HCT116 (cell line): ENCODE measurements at regions not wholly inside any gene's neighbourhood (a gene's known extent, or its start where the extent isn't known, plus 50 kb on each side); places are given as distances from the start of the nearest gene placed in this dataset.

Experiments used
- ATAC-seq: fragments of 200-7000 bp; cut with Tn5 transposase; 2 replicates; pipeline ENCODE4 v1.9.1; 2020; ENCODE audit warnings: mild to moderate bottlenecking, moderate library complexity
- BruUV-seq: library from RNA; stranded (reverse); fragments of 400-500 nt; replicated peaks from 2 replicates; lab custom pipeline; 2021; lab: Mats Ljungman, UMichigan
- CTCF ChIA-PET: fragments of 300-600 bp; sonication (Branson Sonifier 250); formaldehyde crosslinking; loops from one replicate; lab custom pipeline; 2021; ENCODE audit warnings: antibody characterized with exemption; lab: Charles Lee
- POLR2A ChIA-PET: fragments of 300-600, 350-600 bp; sonication (Branson Sonifier 250); formaldehyde crosslinking; loops from one replicate; lab custom pipeline; 2021; ENCODE audit warnings: antibody characterized with exemption; lab: Charles Lee
- RAD21 ChIA-PET, 2 experiments: fragments of 300-600 bp; sonication (Branson Sonifier 250); formaldehyde crosslinking; loops; one replicate each; lab custom pipeline; 2023; ENCODE audit warnings: low total read pairs in 2 of 2; ENCODE audit not compliant: uncharacterized antibody in 2 of 2, unreplicated experiment in 2 of 2, low non-redundant PET in 1 of 2; lab: Charles Lee
- DNase-seq: peaks from one replicate; pipeline ENCODE4 v3.0.0-alpha.2; 2010; ENCODE audit warnings: low read depth, low spot score
- H2AFZ ChIP-seq: fragments of 200-600 bp; shearing (Covaris generic), sonication (generic); 2 replicates; pipeline ENCODE4 v1.6.1; 2017; ENCODE audit warnings: low read depth, mixed run types, mixed read lengths, antibody characterized with exemption, low read length; ENCODE audit not compliant: poor library complexity, severe bottlenecking
- H3K27ac ChIP-seq: 2 replicates; pipeline ENCODE4 v1.5.1; 2012; ENCODE audit warnings: low read depth, low read length
- H3K27me3 ChIP-seq: fragments of 200-600 bp; sonication (generic); 2 replicates; pipeline ENCODE4 v1.6.1; 2016; ENCODE audit warnings: mixed run types, low read length, mixed read lengths; ENCODE audit not compliant: insufficient read depth
- H3K36me3 ChIP-seq, 2 experiments: fragments of 200-500 bp in 1 of 2; fragments of 200-600 bp in 1 of 2; sonication (Bioruptor generic) in 1 of 2; sonication (generic) in 1 of 2; 2 replicates each; pipeline versions ENCODE4 v1.5.1 to v1.6.1; 2014 to 2016; ENCODE audit warnings: low read length in 2 of 2, inconsistent platforms in 1 of 2, mixed read lengths in 1 of 2, mixed run types in 1 of 2; ENCODE audit not compliant: insufficient read depth in 2 of 2, control insufficient read depth in 1 of 2
- H3K4me1 ChIP-seq, 2 experiments: fragments of 200-600 bp in 1 of 2; sonication (generic) in 1 of 2; 2 replicates each; pipeline versions ENCODE4 v1.5.1 to v1.6.1; 2012 to 2017; ENCODE audit warnings: low read length in 2 of 2, inconsistent platforms in 1 of 2, mild to moderate bottlenecking in 1 of 2, mixed read lengths in 1 of 2, mixed run types in 1 of 2, moderate library complexity in 1 of 2; ENCODE audit not compliant: insufficient read depth in 2 of 2, control insufficient read depth in 1 of 2
- H3K4me2 ChIP-seq: fragments of 200-600 bp; sonication (generic); 2 replicates; pipeline ENCODE4 v1.6.1; 2017; ENCODE audit warnings: mixed run types, low read length, mixed read lengths
- H3K4me3 ChIP-seq, 2 experiments: fragments of 200-600 bp in 1 of 2; sonication (generic) in 1 of 2; replicated peaks in 1 of 2; 2 replicates each; pipeline ENCODE4 v1.5.1; 2011 to 2016; ENCODE audit warnings: low read length in 2 of 2, control low read depth in 1 of 2, low read depth in 1 of 2, mild to moderate bottlenecking in 1 of 2, mixed read lengths in 1 of 2, mixed run types in 1 of 2
- H3K79me2 ChIP-seq: fragments of 200-600 bp; sonication (generic); 2 replicates; pipeline ENCODE4 v1.6.1; 2017; ENCODE audit warnings: mild to moderate bottlenecking, mixed run types, low read length, moderate library complexity, mixed read lengths; ENCODE audit not compliant: insufficient read depth
- H3K9ac ChIP-seq: fragments of 200-600 bp; sonication (generic); 2 replicates; pipeline ENCODE4 v1.6.1; 2016; ENCODE audit warnings: low read length, mixed read lengths
- H3K9me2 ChIP-seq: fragments of 200-600 bp; sonication (generic), shearing (Covaris generic); 2 replicates; pipeline ENCODE4 v1.6.1; 2017; ENCODE audit warnings: mixed run types, mild to moderate bottlenecking, moderate library complexity; ENCODE audit not compliant: insufficient read depth
- H3K9me3 ChIP-seq, 2 experiments: fragments of 200-500 bp in 1 of 2; fragments of 200-600 bp in 1 of 2; sonication (Bioruptor generic) in 1 of 2; sonication (generic) in 1 of 2; 2 replicates each; pipeline ENCODE4 v1.6.1; 2014 to 2017; ENCODE audit warnings: low read length in 2 of 2, mixed read lengths in 2 of 2, inconsistent platforms in 1 of 2, low read depth in 1 of 2, mild to moderate bottlenecking in 1 of 2, mixed run types in 1 of 2, moderate library complexity in 1 of 2; ENCODE audit not compliant: control insufficient read depth in 1 of 2, insufficient read depth in 1 of 2
- H4K20me1 ChIP-seq: fragments of 200-600 bp; sonication (generic), shearing (Covaris generic); 2 replicates; pipeline ENCODE4 v1.6.1; 2017; ENCODE audit warnings: mixed run types, mild to moderate bottlenecking, moderate library complexity; ENCODE audit not compliant: insufficient read depth
- CEBPB ChIP-seq: IDR thresholded peaks from 2 replicates; pipeline ENCODE4 v1.6.1; 2012; ENCODE audit warnings: low read depth
- EGR1 ChIP-seq: IDR thresholded peaks from 2 replicates; pipeline ENCODE4 v1.6.1; 2012; ENCODE audit warnings: low read depth
- ELF1 ChIP-seq: IDR thresholded peaks from 2 replicates; pipeline ENCODE4 v1.6.1; 2012; ENCODE audit warnings: low read depth, borderline replicate concordance
- EZH2 ChIP-seq: fragments of 200-600 bp; sonication (generic); IDR thresholded peaks from 2 replicates; pipeline ENCODE4 v1.6.1; 2017; ENCODE audit warnings: antibody characterized with exemption, mixed run types
- EZH2phosphoT487 ChIP-seq: fragments of 200-600 bp; IDR thresholded peaks from 2 replicates; pipeline ENCODE4 v1.6.1; 2018; ENCODE audit warnings: antibody characterized with exemption, borderline replicate concordance
- FOSL1 ChIP-seq: IDR thresholded peaks from 2 replicates; pipeline ENCODE4 v1.6.1; 2012; ENCODE audit warnings: low read depth
- JUND ChIP-seq: IDR thresholded peaks from 2 replicates; pipeline ENCODE4 v1.6.1; 2012
- MAX ChIP-seq: IDR thresholded peaks from 2 replicates; pipeline ENCODE4 v1.6.1; 2012
- POLR2A ChIP-seq: IDR thresholded peaks from 2 replicates; pipeline ENCODE4 v1.7.0; 2011; ENCODE audit warnings: borderline replicate concordance; ENCODE audit not compliant: insufficient read depth, insufficient read length; ENCODE audit errors: extremely low read depth
- POLR2AphosphoS5 ChIP-seq: IDR thresholded peaks from 2 replicates; pipeline ENCODE4 v1.6.1; 2011; ENCODE audit warnings: mild to moderate bottlenecking, low read depth, low read length, moderate library complexity
- SIN3A ChIP-seq: IDR thresholded peaks from 2 replicates; pipeline ENCODE4 v1.6.1; 2012; ENCODE audit warnings: low read depth
- SP1 ChIP-seq: IDR thresholded peaks from 2 replicates; pipeline ENCODE4 v1.6.1; 2012; ENCODE audit warnings: low read depth
- TCF7L2 ChIP-seq: IDR thresholded peaks from 2 replicates; pipeline ENCODE4 v1.7.0; 2011; ENCODE audit warnings: borderline replicate concordance, inconsistent platforms; ENCODE audit not compliant: insufficient read depth, insufficient read length; ENCODE audit errors: extremely low read depth
- YY1 ChIP-seq: IDR thresholded peaks from 2 replicates; pipeline ENCODE4 v1.6.1; 2011; ENCODE audit warnings: low read length, low read depth, moderate library complexity, mild to moderate bottlenecking; ENCODE audit not compliant: insufficient replicate concordance; ENCODE audit errors: extremely low read depth
- ZFX ChIP-seq: fragments of 450-650 bp; IDR thresholded peaks from 2 replicates; pipeline ENCODE4 v1.6.1; 2017
- intact Hi-C: fragments of 100-400 bp; cut with micrococcal nuclease; formaldehyde crosslinking; loops from 2 replicates; pipeline ENCODE4 v1.10.0; 2022
- TF ChIP-seq, protein P1 (sequence below), 3 experiments: fragments of 200-600 bp in 1 of 3; sonication (generic) in 1 of 3; IDR thresholded peaks in 2 of 3; conservative IDR thresholded peaks in 1 of 3; 2 replicates each; pipeline ENCODE4 v1.5.1; 2012 to 2017; ENCODE audit warnings: low read depth in 2 of 3, low read length in 2 of 3, antibody characterized with exemption in 1 of 3, borderline replicate concordance in 1 of 3, control low read depth in 1 of 3, mild to moderate bottlenecking in 1 of 3, mixed read lengths in 1 of 3, mixed run types in 1 of 3, moderate library complexity in 1 of 3; ENCODE audit not compliant: insufficient read depth in 1 of 3
- TF ChIP-seq, protein P2 (sequence below): IDR thresholded peaks from 2 replicates; pipeline ENCODE4 v1.6.1; 2012

DNA sequence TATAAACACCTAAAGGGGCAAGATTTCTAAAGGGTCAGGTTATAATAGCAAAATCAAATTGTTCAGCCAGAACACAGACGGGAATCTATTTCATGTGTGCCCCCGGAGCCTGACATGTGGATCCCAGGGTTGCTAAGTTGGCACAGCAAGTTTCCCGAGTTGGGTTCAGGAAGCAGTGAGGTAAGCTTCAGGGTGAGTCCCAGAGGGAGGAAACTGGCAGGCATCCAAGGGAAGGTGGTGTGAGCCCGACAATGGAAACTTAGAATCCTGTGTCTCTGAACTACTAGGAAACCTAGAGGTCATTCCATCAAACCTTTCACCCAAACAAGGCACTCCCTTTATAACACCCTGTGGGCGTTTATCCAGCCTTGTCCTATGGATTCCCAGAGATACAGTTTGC is 98.4 kb downstream of the ADRB2 start:
- BruUV-seq: no TSS peak
- H2AFZ ChIP-seq: no peak overlapping the region
- POLR2A ChIA-PET: no interaction called here
- ATAC-seq: no peak; the same call in 1 of the 2 replicates
- no peaks in the 10 kb centered on the region for H3K9me2 ChIP-seq
- RAD21 ChIA-PET: no interaction called here
- H3K36me3 ChIP-seq: no peaks in the 10 kb centered on the region
- no peak overlapping the region for H3K9ac ChIP-seq
- TF ChIP-seq, protein P1, sequence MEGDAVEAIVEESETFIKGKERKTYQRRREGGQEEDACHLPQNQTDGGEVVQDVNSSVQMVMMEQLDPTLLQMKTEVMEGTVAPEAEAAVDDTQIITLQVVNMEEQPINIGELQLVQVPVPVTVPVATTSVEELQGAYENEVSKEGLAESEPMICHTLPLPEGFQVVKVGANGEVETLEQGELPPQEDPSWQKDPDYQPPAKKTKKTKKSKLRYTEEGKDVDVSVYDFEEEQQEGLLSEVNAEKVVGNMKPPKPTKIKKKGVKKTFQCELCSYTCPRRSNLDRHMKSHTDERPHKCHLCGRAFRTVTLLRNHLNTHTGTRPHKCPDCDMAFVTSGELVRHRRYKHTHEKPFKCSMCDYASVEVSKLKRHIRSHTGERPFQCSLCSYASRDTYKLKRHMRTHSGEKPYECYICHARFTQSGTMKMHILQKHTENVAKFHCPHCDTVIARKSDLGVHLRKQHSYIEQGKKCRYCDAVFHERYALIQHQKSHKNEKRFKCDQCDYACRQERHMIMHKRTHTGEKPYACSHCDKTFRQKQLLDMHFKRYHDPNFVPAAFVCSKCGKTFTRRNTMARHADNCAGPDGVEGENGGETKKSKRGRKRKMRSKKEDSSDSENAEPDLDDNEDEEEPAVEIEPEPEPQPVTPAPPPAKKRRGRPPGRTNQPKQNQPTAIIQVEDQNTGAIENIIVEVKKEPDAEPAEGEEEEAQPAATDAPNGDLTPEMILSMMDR (IDR thresholded peaks at IDR 0.05 in 2 of 3, conservative IDR thresholded peaks at IDR 0.05 in 1 of 3; ENCODE audit: borderline replicate concordance in 1 of 3, insufficient read depth in 1 of 3, low read depth in 2 of 3, low read length in 2 of 3): no peak
- TF ChIP-seq ZFX: no peak
- no peak for TF ChIP-seq EZH2
- no peak for TF ChIP-seq FOSL1
- TF ChIP-seq SP1: no peak
- no peak for TF ChIP-seq CEBPB
- no peak for TF ChIP-seq SIN3A
- no peak for TF ChIP-seq EGR1
- no peak for TF ChIP-seq POLR2A
- TF ChIP-seq EZH2phosphoT487: no peak
- TF ChIP-seq, protein P2, sequence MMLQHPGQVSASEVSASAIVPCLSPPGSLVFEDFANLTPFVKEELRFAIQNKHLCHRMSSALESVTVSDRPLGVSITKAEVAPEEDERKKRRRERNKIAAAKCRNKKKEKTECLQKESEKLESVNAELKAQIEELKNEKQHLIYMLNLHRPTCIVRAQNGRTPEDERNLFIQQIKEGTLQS: no peak
- no peak for TF ChIP-seq MAX
- no peak for TF ChIP-seq ELF1
- no peak for TF ChIP-seq YY1
- TF ChIP-seq POLR2AphosphoS5: no peak
- no peak for TF ChIP-seq TCF7L2
- TF ChIP-seq JUND: no peak
- TF ChIP-seq, all 23 proteins: peak for 0
- no peak overlapping the region for H3K27ac ChIP-seq
- no peak for DNase-seq
- H3K4me3 ChIP-seq: no peak overlapping the region
- peaks cover 6% of the 10 kb centered on the region; the same call in 1 of the 2 replicates for H3K27me3 ChIP-seq
- H3K9me3 ChIP-seq: no peaks in the 10 kb centered on the region
- H3K4me1 ChIP-seq: peaks cover 2 to 6% of the 10 kb centered on the region in 2 experiments; a peak in 2 of 4 replicates
- no peak overlapping the region for H3K4me2 ChIP-seq
- intact Hi-C loops: no loop called here
- no peaks in the 10 kb centered on the region for H4K20me1 ChIP-seq
- CTCF ChIA-PET: no interaction called here
- no peaks in the 10 kb centered on the region for H3K79me2 ChIP-seq
